ENCODE measurements at regions not wholly inside any gene's neighbourhood (a gene's known extent, or its start where the extent isn't known, plus 50 kb on each side); places are given as distances from the start of the nearest gene placed in this dataset.
"Not testable (repeated sequence)": the region's sequence is repeated elsewhere in the genome, so short reads cannot be mapped to it uniquely, and the experiment has no call there.

DNA sequence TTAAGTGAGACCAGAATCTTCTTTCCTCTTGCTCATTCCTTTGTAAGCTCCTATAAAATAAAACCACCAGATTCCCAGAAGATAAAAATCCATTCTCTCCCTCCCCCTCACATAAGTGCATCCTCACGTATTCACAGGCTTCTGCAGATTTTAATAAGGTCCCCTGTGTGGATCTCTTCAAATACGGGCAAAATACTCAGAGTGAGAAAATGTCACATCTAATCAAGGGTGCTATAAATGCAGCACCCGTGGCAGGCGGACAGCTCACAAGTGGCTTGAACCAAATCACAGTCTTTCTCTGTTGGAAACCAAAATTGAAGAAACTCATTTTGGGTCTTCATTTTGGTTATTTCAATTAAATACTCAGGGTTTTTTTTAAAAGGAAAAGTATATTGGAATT lies 212.9 kb upstream of the CMC1 start:
- no peak for DNase-seq

DNA sequence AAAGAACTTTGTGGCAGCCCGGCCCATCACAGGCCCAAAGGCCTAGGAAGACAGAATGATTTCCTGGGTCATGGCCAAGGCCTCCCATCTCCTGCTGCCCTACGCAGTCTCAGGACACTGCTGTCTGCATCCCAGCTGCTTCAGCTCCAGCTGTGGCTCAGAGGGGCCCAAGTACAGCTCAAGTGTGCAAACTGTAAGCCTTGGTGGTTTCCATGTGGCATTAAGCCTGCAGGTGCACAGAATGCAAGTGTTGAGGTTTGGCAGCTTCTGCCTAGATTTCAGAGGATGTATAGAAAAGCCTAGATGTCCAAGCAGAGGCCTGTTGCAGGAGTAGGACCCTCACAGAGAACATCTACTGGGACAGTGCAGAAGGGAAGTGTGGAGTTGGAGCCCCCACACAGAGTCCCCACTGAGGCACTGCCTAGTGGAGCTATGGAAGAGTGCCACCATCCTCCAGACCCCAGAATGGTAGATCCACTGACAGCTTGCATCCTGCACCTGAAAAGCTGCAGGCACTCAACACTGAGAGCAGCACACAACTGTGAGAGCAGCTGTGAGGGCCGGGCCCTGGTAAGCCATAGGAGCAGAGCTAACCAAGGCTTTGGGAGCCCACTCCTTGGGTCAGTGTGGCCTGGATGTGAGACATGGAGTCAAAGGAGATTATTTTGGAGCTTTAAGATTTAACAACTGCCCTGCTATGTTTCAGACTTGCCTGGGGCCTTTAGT lies 208.2 kb upstream of the CMC1 start:
- no peak for DNase-seq

DNA sequence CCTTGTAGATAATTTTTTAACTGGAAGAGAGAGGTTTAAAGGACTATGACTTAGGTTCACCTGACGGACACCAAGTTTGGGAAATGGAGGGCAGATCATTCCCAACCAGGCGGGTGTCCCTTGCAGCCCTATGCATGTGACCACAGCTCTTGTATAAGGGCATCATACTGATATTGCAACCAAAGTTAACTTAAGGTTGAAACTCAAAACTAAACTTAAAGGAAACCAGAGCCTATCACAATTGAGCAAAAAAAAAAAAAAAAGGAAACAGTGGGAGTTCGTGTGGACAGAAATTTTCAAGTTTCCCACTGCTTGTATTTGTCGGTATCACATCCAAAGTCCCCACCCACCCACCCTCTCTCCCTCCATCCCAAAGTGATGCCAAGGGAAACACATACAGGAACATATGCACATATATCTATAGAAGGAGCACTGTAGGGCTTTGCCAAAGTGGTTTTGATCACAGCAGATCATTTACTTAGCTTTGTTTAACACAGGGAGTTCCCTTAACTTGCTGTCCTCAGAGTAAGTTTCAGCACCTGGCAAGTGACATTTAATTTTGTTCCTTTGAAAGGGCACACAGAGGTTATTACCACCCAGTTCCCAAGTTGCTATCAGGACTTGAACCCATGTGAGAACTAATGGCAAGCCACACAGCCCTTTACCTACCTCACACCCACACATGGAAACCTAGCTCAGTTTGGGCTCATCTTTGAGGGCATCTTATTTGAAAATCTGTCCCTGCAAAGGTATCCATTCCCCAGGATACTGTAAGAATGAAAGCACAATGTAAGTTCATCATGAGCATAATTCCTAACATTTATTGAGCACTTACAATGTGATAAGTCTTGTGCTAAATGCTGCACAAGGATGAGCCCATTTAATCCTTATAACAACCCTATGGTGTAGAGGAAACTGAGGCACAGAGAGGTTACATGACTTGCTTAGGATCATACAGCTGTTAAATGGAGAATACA lies 204.5 kb upstream of the CMC1 start:
- DNase-seq = no peak

DNA sequence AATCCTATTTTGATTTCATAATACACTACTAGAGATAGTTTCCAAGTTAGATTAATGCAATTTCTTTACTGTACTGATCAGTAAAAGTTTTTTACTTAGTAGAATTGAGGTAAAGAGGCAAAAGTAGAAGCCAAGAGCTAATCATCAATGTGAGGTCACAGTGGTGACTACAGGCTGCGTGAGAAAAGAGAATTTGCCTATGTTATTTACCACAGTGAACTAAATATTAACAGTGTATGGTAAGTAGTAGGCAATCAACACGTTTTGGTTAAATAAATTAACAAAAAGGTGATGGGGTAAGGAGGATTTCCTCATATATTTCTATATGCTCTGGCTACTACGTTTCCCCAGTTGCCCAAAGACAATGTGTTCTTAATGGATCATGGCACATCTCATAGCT lies 202.2 kb upstream of the CMC1 start:
- DNase-seq = no peak

DNA sequence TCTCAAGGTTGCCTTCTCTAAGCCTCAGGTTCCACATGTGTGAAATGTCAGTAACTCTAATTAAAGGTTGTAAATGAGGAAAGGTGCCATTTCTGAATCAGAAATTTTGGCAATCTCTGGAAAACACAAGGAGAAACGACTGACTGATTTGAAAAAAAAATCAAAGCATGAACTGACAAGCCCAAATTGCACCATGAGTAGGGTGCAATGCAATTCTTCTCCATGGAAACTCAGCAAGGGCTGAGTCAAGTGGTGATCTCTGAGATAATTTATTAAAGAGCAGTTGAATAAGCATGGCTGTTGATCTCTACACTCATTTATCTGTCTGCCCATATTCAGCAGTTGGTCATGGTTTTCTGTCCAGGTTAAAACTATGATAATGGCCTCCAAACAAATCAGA lies 201.6 kb upstream of the CMC1 start:
- no peak for DNase-seq

DNA sequence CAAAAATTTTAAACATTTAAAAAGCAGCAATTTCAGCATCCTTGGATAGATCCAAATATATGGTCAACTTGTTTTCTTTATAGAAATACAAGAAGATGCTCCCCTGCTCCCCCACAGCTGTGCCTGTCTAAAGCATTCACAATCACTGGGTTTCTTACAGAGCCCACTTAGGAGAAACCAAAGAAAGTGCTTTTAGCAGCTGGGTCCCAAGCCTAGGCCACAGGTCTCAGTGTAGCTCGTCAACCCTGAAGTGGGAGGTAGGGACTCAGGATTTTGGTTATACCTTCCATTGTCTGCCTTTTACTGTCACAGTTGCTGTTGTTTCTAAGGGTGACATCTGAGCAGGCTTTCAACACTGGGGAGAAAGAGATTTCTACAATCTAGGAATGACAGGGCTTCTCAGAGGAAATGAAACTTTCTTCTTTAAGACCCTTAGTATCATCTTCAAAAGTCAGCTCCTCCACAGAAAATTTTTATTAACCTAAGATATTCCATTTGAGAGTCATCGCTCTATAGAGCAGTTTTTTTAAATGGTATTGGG lies 199.3 kb upstream of the CMC1 start:
- no peak for DNase-seq

DNA sequence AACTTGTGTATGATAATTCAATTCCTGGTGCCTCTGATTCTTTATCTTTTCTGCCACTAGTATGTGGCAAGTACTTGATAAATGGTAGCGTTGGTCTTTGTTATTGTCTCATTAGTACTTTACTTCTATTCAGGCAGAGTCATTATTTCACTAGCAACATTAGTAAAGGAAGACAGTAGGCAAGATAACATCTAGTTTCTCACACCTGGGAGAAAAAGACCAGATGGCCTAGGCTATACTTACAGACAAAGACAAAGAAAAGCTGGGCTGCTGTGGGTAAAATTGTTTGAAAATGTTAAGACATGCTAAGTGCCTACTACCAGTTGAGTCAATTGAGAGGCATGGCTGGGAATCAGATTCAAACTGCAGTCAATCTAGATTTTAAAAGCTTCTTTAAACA lies 198.7 kb upstream of the CMC1 start:
- no peak for DNase-seq

DNA sequence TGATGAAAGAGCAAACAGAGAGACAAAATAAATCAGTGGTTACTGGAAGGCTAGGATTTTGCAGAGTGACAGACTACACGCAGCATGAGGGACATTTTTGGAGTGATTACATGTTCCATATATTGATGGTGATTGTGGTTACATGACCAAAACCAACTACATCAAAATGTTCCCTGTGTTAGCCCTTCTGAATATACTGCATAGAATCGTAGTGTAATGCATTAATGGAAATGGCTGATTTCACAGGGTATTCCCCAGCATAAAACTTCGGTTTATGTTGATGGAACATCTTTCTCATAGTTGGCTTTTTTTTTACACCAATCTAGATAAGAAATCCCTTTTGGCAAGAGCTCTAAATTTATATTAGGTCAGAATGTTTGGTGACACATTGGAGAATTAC lies 191.3 kb upstream of the CMC1 start:
- DNase-seq = no peak

DNA sequence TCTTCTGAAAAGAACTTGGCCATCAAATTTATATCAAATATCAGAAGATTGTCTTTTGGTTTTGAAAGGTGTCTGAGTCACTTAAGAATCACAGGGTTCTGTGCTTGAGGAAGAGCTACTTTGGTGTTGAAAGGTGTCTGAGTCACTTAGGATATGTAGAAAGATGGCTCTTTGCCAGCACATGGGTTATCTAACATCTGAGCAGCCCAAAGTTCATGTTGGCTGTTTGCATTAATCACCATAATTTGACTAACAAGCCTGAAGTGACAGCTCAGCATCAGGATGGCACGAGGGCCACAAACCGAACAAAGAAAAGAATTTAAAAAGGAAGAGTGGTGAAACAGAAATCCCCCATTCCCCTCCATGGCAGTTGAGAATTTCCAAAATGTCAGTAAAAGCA lies 190.5 kb upstream of the CMC1 start:
- peak in 1 of 56 donors; percentile 1 for DNase-seq

DNA sequence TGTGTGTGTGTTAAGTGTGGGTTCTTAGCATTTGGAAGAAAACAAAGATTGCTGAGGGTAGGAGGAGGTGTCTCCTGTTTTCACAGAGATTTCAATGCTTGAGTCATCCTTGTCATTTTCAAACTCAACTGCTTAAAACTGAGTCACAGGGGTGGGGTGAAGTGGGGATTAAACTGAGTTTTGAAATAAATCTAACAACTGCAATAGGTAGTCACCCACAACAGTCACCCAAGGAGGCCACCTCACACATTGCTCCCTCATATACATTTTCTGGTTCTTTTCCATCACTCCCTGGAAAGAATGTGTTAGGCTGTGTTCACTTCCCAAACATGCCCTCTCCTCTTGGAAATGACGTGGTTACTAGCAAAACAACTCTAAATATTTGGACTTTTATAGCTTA lies 187.7 kb upstream of the CMC1 start:
- peak in 3 of 56 donors; percentile 2 to 20 (median 2) for DNase-seq

DNA sequence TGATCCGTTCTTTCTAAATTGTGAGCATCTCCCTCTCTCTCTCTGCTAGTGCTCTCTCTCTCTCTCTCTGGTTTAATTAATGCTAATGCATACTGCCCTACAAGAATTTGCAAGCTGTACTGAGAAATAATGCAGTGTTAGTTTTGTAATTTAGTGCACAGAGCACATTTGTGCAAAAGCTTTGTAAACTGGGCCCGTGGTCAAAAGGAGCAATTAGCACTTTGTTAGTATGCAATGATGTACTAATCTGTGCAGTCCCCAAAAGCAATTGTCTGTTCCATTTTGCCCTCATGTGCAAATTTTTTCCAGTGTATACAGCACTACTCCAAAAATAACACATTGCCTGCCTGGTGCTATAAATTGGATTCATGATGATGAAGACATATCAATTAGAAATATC lies 184.6 kb upstream of the CMC1 start:
- DNase-seq = no peak

DNA sequence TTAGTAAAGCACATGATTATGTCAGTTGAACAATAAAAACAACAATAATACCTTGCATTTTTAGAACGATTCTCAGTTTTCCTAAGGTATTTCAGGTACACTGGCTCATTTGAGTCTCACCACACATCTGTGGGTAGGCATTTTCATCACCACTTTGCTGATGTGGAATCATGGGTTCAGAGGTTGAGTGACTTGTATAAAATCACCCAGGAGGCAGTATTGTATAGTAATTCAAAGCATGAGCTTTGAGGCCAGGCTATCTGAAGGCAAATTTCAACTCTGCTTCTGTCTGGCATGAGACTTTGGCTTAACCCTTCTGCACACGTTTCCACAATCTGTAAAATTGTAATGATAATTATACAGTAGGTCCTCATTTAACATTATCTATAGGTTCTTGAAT lies 183.9 kb upstream of the CMC1 start:
- DNase-seq = no peak

DNA sequence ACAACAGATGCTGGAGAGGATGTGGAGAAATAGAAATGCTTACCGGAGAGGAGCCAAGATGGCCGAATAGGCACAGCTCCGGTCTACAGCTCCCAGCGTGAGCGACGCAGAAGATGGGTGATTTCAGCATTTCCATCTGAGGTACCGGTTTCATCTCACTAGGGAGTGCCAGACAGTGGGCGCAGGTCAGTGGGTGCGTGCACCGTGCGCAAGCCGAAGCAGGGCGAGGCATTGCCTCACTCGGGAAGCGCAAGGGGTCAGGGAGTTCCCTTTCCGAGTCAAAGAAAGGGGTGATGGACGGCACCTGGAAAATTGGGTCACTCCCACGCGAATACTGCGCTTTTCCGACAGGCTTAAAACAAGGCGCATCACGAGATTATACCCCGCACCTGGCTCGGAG lies 182.2 kb upstream of the CMC1 start:
- not testable (repeated sequence) for DNase-seq

DNA sequence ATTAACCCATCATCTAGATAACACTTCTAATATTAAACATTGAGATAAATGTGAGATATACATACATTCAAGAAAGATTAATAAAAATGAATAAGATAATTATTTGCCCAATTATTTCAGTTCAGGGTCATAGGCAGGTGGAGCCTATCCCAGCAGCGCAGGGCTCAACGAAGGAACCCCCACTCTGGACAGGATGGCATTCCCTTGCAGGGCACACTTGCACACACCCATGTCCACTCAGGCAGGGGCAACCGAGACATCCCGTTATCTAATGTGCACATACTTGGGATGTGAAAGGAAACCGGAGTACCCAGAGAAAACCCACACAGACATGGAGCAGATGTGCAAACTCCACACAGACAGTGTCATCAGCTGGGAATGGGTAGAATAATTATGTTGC lies 175.4 kb upstream of the CMC1 start:
- DNase-seq = no peak

DNA sequence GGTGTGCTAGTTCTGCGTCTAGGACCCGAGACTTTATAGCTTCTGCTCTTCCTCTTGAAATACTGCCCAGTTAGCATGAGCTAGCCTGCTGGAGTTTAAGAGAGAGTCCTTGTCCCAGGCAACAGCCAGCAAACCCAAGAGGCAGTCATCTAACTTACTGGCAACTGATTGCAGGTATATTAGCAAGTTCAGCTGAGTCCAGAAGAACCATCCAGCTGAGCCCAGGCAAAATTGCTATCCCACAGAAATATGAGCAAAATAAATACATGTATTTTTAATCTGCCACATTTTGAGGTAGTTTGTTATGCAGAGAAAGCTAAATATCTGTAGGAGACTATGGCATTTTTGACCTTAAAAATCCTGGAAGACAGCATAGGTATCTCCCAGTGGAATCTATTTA lies 174.4 kb upstream of the CMC1 start:
- DNase-seq = no peak

DNA sequence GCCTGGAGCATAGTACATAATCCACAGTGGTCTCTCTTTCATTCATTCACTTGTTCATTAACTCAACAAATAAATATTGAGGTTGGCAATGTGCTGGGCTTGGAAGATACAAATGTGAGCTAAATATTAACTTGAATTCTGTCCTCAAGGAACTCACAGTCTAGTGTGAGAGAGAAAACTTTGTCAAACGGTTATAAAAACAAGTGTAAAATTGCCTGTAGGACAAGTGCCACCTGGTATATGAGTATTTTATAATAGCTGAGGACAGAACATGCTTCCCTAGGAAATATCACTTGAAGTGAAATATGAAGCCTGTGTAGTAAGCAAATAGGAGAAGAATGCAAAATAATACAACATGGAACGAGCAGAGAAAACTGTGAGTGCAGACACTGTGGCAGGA lies 173.1 kb upstream of the CMC1 start:
- no peak for DNase-seq

DNA sequence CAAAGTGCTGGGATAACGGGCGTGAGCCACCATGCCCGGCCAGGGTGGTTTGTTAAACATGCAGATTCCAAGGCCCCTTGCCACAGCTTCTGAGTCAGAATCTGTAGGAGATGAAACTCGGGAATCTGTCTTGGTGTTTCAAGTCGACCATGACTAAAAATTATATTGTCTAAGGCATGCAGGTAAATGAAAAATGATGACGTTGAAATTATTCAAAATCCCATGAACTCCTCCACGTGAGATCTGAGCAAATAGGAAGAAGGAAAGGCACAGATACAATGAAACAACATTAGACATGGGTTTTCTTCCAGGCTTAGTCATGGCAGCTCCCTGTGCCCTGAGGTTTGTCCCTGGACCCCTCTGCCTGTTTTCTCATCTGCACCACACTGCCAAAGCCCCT lies 172.0 kb upstream of the CMC1 start:
- DNase-seq = no peak

DNA sequence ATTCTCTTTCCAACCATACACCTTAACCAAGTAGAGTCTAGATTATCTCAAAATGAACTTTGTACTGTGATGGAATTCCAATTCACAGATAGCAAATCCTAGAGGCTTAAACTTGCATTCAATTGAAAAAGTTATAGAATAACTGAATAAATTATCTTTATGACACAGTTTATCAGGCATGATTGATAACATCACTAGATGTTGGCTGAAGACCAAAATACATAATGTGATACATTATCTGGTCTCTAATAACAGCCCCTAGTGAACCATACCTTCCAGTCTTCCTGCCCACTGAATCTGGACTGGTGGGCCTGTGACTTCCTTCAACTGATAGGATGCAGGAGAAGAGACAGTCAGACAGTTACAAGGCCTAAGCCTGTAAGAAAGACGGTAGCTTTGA lies 165.2 kb upstream of the CMC1 start:
- DNase-seq = no peak

DNA sequence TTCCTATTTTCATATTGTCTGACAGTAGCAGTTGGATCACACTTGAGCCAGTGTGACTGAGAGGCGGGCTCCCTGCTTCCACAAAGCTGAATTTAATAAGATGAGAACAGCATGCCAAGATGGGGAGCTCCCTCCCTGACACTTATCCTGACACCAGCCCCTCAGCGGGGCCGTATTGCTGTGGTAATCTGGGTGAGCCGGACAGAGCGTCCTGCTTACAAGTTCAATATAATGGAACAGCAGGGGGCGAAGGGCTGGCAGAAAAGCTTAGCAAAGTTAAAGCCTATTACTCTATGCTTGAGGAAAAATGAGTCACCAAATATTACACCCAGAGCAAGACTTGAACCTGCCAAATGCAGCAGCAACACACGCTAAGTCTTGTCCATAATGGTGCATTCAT lies 163.8 kb upstream of the CMC1 start:
- peak in 6 of 56 donors; percentile 0 to 14 (median 6) for DNase-seq

DNA sequence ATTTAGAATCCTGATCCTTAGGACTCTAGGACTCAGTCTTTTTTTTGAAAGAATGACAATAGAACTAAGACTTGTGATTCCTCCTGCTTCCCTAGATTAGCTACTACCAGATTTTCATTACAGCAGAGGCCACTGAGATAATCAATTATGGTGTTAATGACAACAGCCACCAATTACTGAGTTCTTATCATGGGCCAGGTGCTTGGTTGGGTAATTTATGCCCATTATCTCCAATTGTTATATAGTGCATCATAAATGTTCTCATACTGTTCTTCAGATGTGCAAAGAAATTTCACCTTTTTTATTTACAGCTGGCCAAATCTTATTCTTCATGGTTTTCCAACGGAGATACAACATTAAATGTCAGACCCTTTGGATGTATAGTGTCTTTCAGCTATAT lies 162.9 kb upstream of the CMC1 start:
- DNase-seq = no peak

DNA sequence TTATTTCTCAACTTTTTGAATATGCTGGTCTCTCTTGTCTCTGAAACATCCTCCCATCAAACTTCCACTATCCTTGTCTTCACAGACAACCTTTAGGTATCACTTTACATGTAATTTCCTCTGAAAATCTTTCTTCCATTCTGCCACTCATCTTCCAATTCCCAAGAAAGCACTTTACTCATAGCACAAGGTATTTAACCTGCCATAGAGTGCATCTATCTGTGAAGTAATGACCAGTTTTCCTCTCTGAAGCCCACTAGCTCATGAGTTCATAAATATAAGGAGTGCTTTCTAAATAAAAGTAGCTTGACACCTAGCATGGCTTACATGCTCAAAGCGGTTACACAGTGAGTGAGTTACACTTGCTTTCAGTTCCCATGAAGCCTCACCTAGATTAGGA lies 160.7 kb upstream of the CMC1 start:
- DNase-seq = no peak

DNA sequence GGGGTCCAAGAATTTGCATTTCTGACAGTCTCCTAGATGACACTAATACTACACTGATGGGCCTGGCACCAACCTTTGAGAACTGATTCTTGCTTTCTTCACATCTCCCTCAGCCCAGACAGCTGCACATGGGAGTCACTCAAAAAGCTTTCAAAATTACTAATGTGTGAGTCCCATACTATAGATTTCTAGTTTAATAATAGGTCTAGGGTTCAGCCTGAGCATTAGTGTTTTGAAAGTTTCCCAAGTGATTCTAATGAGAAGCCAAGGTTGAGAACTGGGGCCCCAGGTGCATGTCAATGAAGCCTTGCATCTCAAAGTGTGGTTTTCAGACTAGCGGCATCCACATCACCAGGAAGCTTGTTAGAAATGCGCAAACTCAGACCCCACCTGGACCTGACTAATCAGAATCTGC lies 159.9 kb upstream of the CMC1 start:
- DNase-seq = no peak

DNA sequence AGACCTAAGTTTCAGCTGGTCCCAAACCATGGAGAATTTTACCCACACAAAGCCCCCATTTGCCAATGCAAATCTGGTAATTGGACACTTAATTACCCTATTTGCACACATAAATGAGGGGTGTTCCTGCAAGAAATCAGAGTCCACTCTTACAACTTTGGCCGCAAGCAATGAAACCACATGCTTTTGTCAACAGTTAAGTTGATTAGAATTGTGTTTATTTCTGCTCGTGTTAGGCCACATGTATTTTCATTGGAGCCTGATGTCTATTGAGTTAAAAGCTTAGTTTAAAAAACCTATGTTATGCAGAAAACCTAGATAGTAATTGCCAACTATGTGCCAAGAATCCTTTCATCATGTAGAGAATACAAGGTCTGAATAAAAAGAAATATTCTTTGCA lies 153.8 kb upstream of the CMC1 start:
- DNase-seq = no peak

Data from amygdala (tissue), 56 donors.